Left forelimb (tissue), 1 donor: ENCODE measurements at regions not wholly inside any gene's neighbourhood (a gene's known extent, or its start where the extent isn't known, plus 50 kb on each side); places are given as distances from the start of the nearest gene placed in this dataset.
"Not testable (repeated sequence)": the region's sequence is repeated elsewhere in the genome, so short reads cannot be mapped to it uniquely, and the experiment has no call there.

Source experiments
- DNase-seq: peaks from one replicate; pipeline ENCODE4 v3.0.0-alpha.2; 2018; ENCODE audit warnings: low spot score

DNA sequence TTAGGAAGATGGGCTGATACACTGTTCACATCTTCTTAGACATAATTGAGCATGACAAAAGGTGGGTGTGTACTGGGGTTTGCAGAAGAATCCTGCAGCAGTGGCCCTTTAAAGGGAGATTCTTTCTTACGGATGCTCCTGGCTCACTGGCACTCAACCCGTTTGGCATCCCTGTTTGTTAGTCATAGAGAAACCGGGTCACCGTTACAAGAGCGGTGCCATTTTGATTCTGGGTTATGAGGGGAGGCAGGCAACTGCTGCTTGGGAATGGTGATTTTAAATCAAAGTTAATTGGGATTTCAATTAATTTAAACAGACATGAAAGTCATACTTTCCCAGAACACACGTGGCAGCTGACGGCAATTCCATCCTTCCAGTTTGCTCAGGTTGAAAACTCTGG is 245.8 kb downstream of the AACS start:
- DNase-seq = peak; percentile 9

DNA sequence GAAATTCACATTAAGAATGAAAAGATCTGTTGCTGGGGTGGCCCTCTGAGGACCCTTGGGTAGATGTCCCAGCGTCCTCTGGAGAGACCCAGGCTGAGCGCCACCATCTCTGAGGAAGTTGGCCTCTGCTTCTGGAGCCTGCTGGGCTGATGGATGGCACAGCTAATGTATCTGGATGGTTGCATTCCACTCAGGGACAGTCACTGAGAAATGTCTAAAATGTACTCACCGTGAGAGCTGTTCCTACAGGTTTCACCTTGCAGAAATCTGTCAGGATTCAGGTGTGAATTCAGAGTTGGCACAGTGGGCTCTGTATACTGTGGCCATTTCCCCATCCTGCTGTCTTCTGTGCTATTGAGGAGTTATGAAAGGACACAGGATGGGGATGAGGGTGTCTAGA is 247.2 kb downstream of the AACS start:
- DNase-seq = no peak

DNA sequence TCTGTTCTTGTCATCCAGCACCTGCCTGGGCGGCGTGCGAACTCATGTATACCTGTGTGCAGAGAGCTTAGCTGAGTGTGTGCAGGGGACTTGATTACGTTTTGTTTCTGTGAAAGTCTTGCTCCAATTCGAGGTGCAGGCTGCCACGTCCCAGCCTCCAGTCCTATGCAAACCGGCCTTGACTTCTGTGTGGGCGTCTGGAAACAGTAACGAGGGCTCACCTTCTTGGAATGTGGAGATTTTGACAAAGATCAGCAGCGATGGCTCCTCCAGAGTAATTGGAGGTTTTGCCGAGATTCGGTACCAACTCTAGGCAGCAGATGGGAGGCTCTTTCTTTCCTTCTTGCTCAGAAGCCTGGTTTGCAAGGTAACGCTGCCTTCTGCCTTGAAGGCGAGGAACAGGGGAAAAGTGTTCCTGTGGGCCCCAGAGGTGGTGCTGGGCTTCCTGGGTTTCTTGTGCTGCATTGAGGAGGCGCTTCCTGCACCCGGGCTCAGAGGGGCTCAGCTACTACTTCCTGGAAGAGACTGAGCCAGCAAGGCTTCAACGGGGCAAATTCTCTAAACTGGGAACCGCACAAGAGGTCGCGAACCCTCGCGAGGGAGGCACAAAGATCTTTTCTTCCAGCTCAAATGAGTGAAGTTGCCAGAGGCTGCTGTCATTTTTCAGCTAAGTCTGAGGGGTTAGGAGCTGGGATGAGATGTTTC is 249.0 kb downstream of the AACS start:
- DNase-seq = peak; percentile 40

DNA sequence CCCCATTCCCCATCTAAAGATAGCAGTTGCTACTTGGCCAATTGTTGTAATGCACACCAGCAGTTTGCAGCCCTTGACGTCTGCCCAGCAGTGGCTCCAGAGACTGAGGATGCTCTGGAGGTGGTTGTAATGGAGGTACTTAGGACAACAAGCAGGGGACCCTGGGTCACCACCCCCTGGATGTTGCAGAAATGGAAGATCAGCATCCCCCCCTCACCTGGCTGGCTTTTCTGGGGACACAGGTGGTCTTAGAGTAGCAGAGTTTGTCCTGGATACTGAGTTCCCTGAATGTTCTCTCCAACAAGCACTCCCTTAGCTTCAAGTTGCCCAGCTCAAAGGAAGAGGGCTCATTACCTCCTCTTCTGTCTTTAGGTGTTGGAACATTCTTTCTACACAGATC is 250.5 kb downstream of the AACS start:
- DNase-seq = peak; percentile 33

DNA sequence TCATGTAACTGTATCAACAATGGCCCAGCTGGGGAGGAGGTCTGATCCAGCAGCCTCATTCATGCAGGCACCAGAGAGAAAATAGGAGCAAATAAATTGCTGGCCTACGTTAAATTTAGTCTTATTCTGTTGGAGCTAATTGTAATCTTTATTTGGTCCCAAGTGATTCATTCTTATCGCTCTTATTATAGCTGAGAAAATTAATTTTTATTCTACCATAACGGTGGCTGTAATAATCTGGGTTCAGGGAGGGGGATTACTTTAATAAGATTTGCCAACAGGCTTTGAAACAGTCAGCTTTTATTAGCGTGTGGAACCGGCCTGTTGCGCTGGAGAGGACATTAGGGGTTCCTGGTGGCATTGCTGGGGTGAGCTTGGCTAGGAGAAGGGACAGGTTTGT is 254.9 kb downstream of the AACS start:
- DNase-seq = no peak

DNA sequence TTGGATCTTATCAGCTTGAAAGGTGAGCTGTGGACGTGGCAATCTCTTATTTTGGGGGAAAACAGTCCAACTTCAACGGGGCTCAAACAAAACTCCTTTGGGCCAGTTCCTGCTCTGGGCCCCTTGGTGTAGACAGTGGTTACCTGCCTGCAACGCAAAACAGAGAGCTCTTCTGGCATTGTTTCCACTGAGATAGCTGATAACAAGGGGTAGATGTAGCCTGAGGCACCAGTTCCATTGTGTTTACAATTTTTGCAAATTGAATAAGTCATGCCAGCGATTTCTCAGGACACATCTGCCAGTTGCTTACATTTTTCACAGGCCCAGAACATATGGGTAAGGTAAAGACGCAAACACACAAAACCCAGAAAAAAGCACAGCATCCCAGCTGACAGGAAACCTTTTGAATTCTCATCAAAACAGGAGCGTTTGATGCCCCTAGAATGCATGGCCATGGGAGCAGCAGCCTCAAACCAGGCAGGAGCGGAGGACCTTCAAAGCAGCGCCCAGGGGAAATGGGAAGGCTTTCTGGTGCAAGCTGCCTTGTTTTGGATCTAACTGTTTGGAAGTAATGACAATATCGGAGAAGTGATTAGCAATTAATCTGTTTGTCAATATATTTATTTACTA is 259.7 kb downstream of the AACS start:
- DNase-seq = peak; percentile 23

DNA sequence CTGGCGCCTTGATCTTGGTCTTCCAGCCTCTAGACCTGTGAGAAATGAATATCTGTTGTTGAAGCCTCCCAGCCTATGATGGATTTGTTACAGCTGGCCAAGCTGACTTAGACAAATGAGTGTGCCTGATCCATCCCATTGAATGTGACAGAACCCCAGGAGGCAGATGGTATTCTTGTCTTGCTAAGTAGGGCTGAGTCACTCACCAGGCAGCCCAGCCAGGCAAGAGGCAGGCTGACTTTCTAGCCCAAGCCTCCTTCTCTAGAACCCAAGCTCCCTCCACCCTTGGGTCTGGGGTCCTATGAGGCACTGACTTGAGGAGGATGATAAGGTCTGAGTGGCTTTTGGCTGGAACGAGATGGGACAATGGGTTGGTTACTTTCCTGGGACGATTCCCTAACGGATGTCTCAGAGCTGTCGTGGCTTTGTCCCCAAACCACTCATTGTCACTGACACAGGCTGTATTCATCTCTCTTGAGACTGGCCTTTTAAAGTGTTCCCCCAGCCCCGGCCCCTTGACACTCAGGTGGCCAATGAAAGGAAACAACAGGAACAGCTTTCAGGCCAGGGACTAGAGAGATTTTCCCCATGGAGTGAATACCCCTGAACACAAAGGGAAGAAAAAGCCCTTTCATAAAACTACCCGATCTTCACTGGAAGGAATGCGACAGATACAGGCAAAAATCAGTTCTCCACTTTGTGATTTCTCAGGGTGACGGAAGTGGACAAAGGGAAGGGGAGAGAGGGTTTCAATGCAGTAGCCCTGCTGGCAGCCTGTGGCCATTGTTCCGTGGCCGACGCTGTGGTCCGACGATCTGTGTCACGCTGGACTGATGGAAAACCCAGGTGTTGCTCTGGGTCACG is 264.2 kb downstream of the AACS start:
- DNase-seq = no peak

DNA sequence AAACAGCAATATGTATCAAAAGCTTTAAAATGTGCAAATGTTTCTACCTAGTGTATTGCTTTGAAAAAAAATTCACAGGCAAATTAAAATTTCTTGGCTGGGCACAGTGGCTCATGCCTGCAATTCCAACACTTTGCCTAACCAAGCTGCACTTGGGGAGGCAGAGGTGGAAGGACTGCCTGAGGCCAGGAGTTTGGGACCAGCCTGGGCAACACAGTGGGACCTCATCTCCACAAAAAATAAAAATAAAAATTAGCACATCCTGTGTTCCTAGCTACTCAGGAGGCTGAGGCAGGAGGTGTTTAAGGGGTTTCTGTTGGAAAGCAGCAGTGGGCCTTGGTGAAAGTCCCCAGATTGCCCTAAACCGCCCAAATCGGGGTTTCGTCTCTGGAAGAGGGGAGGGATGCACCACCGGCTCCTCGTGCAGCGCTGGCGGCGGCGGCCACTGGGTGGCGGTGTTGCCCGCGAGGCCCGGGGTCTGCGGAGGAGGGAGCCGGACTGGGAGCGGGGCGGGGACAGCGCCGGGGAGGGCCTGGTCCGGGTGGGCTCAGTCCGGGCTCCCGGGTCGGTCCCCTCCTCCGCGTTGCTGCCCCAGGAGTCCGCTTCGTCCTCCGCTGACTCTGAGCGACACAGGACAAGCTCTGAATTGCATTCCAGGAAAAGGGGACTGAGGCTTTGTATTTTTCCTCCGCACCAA is 265.6 kb downstream of the AACS start:
- DNase-seq = peak; percentile 80

DNA sequence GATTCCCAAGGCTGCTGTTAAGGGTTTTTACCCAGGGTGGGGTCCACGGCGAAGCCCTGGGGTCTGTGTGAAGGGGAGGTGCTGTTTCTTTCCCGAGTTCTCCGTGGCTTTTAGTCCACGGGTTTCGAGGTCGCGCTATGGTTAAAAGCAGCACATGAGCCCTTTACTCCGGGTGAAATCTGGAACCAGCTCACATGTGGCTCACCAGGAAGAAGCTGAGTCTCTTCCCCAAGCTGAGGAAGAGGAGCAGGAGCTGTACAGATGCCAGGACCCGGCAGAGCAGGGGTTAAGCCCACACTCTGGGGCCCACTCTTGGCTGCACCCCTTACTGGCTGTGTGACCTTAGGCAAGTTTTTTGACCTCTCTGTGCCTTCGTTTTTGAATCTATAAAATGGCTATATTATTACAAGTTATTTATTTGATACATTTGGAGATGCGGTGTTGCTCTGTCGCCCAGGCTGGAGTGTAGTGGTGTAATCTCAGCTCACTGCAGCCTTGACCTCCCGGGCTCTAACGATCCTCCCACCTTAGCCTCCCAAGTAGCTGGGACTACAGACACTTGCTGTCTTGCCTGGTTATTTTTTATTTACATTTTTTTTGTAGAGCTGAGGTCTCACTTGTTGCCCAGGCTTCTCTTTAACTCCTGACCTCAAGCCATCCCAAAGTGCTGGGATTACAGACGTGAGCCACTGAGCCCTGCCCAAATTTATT is 266.3 kb downstream of the AACS start:
- DNase-seq = no peak

DNA sequence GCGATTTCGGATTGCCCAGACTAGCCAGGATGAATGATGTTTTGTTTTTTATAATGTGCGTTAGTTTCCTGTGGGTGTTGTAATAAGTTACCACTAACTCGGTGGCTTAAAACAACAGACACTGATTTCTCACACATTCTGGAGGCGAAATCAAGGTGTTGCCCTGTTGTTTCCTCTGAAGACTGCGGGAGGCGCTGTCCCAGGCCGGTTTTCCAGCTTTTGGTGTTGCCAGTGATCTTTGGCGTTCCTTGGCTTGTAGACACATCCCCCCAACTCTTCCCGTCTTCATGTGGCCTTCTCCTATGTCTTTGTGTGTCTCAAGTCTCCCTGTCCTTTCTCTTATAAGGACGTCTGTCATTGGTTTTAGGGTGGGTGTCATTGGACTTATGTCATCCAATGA is 267.7 kb downstream of the AACS start:
- DNase-seq = no peak

DNA sequence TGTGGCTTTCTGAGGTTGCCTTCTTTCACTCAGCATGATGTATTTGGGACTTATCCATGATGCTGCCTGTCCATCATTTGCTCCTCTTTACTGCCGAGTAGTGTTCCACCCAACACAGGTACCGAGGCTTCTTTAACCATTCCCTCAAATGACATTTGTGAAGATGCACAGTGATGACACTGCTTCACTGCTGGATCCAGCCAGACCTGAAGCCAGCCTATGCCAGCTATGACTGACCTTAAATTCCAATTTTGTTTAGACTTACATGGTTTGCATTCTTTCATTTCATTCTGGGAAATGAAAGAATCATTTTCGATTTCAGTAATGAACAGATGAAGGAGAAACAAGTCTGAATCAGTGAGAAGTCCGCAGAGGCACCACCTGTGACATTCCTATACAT is 271.0 kb downstream of the AACS start:
- no peak for DNase-seq

DNA sequence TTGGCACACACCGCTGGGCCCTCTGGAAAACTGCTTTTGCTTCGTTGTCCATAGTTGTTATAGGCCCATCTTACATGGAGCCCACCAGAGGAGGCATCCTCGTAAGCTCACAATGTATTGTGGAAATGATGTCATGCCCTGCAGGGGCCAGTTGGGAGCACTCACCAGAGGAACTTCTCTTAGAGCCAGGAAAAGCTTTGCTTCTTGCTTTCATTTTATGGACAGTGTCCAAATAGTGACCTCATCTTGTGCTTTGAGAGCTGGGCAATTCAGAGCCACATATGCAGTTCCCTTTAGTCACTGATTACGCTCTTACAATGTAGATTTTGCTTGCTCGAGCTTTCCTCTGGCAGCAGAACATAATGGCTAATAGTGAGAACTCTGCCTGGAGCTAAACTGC is 275.6 kb downstream of the AACS start:
- DNase-seq = no peak

DNA sequence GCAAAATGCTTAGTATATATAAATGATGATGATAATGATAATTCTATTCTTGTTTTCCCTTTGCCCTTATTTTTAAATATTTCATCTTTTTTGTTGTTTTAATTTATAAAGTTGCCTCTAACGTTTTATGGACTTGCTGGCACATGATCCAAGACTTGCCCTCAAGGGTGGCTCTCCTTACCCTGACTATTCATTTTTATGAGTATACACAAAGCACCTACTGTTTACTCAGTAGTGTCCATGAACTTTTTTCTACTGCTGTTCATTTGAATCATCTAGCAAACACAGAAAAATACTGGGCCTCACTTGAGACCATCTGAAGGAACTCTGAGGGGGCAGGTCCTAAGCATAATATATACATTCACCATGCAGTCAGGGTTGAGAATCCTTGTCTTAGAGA is 276.2 kb downstream of the AACS start:
- no peak for DNase-seq

DNA sequence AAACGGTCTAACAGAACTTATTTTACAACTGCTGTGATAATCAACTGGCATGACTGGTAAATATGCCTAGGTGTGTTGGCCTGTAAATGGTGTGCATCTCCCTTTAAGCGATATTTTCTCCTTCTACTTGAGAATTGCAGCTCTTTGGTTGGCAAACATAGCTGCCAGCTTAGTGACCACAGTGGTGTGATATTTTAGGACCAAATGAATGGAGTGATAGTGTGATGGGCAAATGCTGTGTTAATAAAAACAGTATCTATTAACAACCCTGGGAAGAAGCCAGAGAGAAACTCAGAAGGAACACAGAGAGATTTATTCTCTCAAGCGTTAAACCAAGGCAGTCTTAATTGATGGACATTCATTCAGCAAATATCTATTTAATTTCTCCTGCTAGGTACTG is 278.4 kb downstream of the AACS start:
- no peak for DNase-seq

DNA sequence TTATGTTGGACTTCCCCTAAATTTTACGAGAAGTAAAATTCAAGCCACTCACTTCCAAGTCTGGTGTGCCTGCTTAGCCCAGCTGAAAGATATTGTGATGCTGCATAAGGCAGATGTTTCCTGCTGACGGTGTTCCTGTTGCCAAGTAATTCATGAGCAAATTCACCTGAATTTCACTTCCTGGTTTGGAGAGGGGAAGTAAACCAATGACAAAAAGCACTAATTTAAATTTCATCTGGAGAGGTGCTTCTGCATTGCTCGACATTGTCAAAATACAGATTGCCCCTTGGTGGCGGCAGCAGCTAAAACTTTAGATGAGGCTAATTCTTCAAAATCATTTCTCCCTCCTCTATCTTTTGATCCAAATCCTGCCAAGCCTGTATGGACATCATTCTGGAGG is 281.1 kb downstream of the AACS start:
- no peak for DNase-seq

DNA sequence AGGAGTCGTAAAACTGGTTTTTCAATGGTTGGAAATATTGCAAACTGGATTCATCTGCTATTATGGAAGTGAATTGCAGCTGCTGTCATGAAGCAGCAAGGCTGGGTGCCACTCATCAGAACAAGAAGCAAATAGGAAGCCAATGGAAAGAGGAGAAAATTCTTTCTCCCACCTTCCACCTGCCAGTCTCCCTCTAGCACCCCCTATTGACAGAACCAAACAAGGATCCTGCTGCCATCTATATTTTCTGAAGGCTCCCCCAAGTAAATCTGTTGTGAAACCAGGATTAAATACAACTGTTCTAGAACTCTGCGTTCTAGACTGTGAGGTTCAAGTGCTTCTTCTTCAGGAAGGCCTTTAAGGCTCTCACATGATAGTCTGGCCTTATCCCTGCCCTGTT is 286.6 kb downstream of the AACS start:
- DNase-seq = no peak

DNA sequence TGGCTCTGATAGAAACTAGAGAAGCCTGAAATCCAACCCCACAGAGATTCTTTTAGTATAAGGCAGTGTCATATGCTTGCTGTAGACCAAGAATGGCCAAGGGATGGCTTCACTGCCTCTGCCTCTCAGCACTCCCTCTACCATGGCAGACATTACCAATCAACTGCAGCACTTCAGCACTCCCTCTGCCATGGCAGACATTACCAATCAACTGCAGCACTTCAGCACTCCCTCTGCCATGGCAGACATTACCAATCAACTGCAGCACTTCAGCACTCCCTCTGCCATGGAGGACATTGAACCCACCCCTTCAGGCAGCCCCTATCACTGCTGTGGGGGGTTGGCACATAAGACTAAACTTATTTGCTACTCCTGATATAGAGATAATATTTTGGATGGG is 287.8 kb downstream of the AACS start:
- not testable (repeated sequence) for DNase-seq

DNA sequence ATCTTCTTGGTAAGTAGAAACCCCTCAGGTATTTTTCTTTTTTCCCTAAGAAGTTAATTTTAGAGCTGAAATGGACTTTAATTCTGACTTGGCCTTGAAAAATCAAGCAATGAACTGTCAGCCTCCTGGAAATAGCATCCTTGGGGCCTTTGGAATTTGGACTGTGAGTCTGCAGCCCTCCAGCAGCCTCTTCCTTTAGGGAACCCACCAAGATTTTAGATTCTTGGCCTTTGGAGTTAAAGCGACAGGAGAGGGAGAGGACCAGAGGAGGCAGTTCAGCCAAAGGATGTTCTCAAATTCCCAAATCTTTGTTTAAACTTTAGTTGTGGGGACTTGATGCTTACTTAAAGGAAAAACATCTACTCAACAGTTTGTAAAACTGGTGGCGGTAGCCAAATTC is 288.6 kb downstream of the AACS start:
- DNase-seq = no peak

DNA sequence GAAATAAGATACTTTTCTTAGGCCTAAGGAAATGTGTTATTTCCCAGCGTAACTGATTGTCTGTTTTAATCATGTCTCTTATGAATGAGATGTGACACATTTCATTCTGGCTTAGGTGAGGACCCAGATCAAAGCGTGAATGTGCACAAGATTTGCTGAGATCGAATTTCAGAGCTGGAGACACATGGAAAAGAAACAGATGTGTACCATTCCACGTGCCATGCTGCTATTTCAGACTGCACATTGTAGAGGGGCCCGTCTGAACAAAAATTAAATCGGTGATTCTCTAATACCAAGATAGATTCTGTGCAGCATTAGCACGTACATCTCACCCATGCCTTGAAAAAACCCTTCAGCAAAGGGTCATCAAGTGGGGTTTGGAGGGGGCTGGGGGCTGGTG is 290.4 kb downstream of the AACS start:
- no peak for DNase-seq

DNA sequence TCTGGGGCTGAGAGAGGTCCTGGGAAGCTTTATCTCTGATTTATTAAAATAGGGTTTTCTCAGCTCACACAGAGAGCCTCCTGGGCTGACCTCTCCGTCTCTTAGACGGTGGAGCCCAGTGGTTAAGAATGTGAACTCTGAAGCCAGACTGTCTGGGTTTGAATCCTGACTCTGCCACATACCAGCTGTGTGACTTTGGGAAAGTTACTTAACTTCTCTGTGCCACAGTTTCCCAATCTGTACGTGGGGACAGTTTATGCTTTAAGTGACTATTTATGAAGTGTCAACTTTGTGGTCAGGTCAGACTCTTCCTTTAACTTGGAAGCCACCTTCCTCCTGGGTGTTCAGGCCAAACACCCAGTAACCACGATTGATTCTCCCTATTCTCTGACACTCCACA is 290.9 kb downstream of the AACS start:
- DNase-seq = no peak

DNA sequence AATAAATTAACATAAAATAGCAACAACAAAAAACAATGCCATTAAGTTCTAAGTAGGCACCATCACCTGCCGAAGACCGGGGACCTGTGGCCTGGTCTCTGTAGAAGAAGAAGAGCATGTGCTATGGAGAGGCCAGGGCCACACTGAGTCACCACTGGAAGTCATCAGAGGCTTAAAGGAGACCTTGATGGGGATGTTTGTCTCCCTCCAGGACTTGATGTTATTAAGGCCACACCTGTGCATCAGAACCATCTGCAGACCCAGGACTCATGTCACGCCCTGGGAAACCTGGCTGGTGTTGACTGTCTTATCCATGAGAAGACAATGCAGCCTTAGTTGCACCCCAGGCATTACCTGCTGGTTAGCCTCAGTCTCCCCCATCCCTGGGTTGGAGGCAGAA is 292.3 kb downstream of the AACS start:
- DNase-seq = no peak

DNA sequence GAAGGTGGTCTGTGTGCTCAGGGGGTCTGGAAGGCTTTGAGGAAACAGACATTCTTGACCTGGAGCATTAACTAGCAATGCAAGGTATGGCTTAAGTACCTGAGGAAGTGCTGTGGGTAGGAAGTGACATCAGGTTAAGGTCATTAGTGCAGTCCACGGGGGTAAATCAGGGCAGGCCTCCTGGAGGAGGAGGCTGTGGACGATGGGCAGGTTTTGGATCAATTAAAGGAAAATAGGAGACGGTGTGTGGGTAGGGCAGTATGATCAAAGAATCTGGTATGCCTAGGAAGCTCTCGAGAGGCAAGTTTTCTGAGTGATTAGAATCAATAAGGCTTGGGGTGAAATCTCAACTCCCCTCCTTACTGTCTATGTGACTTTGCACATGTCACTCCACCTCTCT is 295.3 kb downstream of the AACS start:
- no peak for DNase-seq
